Gastrocnemius medialis (tissue), 4 donors: ENCODE measurements at regions not wholly inside any gene's neighbourhood (a gene's known extent, or its start where the extent isn't known, plus 50 kb on each side); places are given as distances from the start of the nearest gene placed in this dataset.

Experiments used
- ATAC-seq, 2 donors: fragments of 150-250 bp; one replicate each; pipeline ENCODE4 v1.9.1; 2016
- DNase-seq, 2 donors: peaks; one replicate each; pipeline ENCODE4 v3.0.0-alpha.2; 2019
- H3K27ac ChIP-seq, 4 donors: fragments of 200-600 bp; sonication (generic); 1 replicate in 1 of 4; 2 replicates in 3 of 4; pipeline ENCODE4 v1.5.1; 2016 to 2018; ENCODE audit warnings: mild to moderate bottlenecking in 2 of 4, moderate library complexity in 1 of 4
- H3K27me3 ChIP-seq, 3 donors: fragments of 200-600 bp; sonication (generic) in 2 of 3; 1 replicate in 1 of 3; 2 replicates in 2 of 3; pipeline versions ENCODE4 v1.5.1 to v1.6.0; 2016 to 2019; ENCODE audit warnings: mild to moderate bottlenecking in 1 of 3, moderate library complexity in 1 of 3
- H3K36me3 ChIP-seq, 2 donors: fragments of 200-600 bp; sonication (generic) in 1 of 2; one replicate each; pipeline ENCODE4 v1.5.1; 2017 to 2018
- H3K4me1 ChIP-seq, 2 donors: fragments of 200-600 bp; sonication (generic) in 1 of 2; one replicate each; pipeline ENCODE4 v1.5.1; 2016 to 2017; ENCODE audit warnings: mild to moderate bottlenecking in 2 of 2
- H3K4me3 ChIP-seq, 4 donors: fragments of 200-600 bp; sonication (generic) in 3 of 4; 1 replicate in 1 of 4; 2 replicates in 3 of 4; pipeline ENCODE4 v1.5.1; 2016 to 2019; ENCODE audit warnings: mild to moderate bottlenecking in 2 of 4
- H3K9me3 ChIP-seq, 3 donors: fragments of 200-600 bp; sonication (generic) in 2 of 3; 1 replicate in 1 of 3; 2 replicates in 2 of 3; pipeline ENCODE4 v1.5.1; 2016 to 2019
- POLR2A ChIP-seq, 2 donors: fragments of 450-650 bp; IDR thresholded peaks; one replicate each; pipeline ENCODE4 v1.6.1; 2017; ENCODE audit warnings: antibody characterized with exemption in 2 of 2, mild to moderate bottlenecking in 2 of 2, moderate library complexity in 2 of 2
- in situ Hi-C, 4 donors: fragments of 200-750 bp; cut with MboI; loops; one replicate each; pipeline versions ENCODE4 v1.15.0 to v1.8.0; 2017; ENCODE audit warnings: low sequenced_read_pairs in 4 of 4
- intact Hi-C: fragments of 100-400 bp; cut with DNase I; formaldehyde crosslinking; loops from one replicate; pipeline ENCODE4 v1.15.1; 2023; ENCODE audit warnings: low total_unique reads
- TF ChIP-seq, protein P1 (sequence below), 5 experiments: fragments of 450-650 bp in 3 of 5; fragments of 200-600 bp in 2 of 5; sonication (generic) in 2 of 5; IDR thresholded peaks in 4 of 5; conservative IDR thresholded peaks in 1 of 5; 1 replicate in 4 of 5; 2 replicates in 1 of 5; pipeline ENCODE4 v1.5.1; 2016 to 2019; ENCODE audit warnings: antibody characterized with exemption in 5 of 5, mild to moderate bottlenecking in 3 of 5, moderate library complexity in 3 of 5

DNA sequence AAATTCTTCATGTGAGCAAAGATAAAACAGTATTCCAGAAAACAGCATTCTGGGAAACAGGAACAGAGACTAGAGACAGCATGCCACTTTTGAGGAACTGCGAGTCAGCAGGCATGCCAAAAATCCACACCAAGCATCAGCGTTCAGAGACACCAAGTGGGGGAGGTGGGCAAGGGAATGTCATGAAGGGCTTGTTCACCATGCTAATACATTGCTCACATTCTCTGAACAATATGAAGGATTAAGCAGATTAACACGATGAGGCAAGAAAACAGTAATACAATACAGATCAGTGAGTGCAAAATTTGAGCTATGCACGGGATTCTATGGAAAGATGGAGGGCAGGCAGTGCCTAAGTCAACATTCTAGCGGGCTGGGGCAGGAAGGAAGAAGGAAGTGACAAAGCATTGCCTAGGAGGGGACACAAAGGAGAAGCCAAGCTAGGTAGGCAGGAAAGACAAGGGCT is 278.3 kb downstream of the FBXW7 start:
- in situ Hi-C loops = no loop called here
- DNase-seq = no peak
- H3K27me3 ChIP-seq = no peaks in the 10 kb centered on the region
- TF ChIP-seq, protein P1, sequence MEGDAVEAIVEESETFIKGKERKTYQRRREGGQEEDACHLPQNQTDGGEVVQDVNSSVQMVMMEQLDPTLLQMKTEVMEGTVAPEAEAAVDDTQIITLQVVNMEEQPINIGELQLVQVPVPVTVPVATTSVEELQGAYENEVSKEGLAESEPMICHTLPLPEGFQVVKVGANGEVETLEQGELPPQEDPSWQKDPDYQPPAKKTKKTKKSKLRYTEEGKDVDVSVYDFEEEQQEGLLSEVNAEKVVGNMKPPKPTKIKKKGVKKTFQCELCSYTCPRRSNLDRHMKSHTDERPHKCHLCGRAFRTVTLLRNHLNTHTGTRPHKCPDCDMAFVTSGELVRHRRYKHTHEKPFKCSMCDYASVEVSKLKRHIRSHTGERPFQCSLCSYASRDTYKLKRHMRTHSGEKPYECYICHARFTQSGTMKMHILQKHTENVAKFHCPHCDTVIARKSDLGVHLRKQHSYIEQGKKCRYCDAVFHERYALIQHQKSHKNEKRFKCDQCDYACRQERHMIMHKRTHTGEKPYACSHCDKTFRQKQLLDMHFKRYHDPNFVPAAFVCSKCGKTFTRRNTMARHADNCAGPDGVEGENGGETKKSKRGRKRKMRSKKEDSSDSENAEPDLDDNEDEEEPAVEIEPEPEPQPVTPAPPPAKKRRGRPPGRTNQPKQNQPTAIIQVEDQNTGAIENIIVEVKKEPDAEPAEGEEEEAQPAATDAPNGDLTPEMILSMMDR (IDR thresholded peaks at IDR 0.05 in 4 of 5, conservative IDR thresholded peaks at IDR 0.05 in 1 of 5) = no peak
- no peak for TF ChIP-seq POLR2A (IDR thresholded peaks at IDR 0.05)
- H3K9me3 ChIP-seq = peaks cover 0 to 8% (median 0%) of the 10 kb centered on the region in 3 donors
- no peaks in the 10 kb centered on the region for H3K4me1 ChIP-seq
- no peaks in the 10 kb centered on the region for H3K36me3 ChIP-seq
- no peak overlapping the region for H3K4me3 ChIP-seq
- intact Hi-C loops = no loop called here
- ATAC-seq = no peak
- no peak overlapping the region for H3K27ac ChIP-seq

DNA sequence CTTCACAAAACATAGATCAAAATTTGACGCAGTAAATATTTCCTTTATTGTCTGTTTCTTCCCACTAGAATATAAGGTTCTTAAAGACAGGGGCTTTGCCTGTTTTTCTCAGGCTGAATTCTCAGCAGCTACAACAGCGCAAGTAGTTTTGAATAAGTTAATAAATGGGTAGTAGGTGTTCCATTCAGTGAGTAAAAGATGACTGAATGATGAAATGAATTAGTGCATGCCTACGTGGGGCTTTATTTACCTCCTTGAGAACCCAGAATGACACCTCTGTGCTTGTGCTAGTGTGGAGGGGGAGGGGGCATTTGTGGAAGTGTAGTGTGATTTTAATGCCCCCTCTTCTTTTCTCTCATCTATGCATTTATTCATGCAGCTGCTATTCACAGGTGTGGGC is 278.9 kb downstream of the FBXW7 start:
- Histone ChIP-seq H3K27me3 (no peaks in the 10 kb centered on the region), H3K36me3 (no peaks in the 10 kb centered on the region), H3K4me3 (no peak overlapping the region), H3K27ac (no peak overlapping the region), H3K9me3 (peaks cover 0 to 8% (median 0%) of the 10 kb centered on the region in 3 donors), H3K4me1 (no peaks in the 10 kb centered on the region)
- no peak for DNase-seq
- TF ChIP-seq POLR2A (IDR thresholded peaks at IDR 0.05) = no peak
- TF ChIP-seq, protein P1 (IDR thresholded peaks at IDR 0.05 in 4 of 5, conservative IDR thresholded peaks at IDR 0.05 in 1 of 5) = no peak
- intact Hi-C loops (no loop called here), in situ Hi-C loops (no loop called here)
- ATAC-seq = no peak

DNA sequence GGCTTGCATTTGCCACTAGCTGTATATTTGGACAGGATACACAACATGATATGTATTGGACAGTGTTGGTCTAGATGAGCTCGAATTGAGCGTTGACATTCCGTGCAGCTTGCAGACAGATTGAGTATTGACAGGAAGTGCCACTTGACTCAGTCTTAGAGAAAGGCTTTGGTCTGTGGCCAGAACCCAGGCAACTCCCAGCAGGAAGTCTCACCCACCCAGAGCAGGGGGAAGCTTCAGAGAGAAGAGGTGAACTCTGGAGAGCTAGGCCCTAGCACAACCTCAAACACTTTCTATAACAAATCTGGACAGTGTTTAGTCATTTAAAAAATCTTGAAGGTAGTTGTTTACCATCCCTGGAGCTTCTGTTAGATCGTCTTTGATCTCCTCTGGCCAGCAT is 280.5 kb downstream of the FBXW7 start:
- Histone ChIP-seq H3K9me3 (peaks cover 0 to 6% (median 0%) of the 10 kb centered on the region in 3 donors), H3K27me3 (no peaks in the 10 kb centered on the region), H3K4me3 (no peak overlapping the region), H3K4me1 (no peaks in the 10 kb centered on the region), H3K27ac (no peak overlapping the region), H3K36me3 (no peaks in the 10 kb centered on the region)
- DNase-seq (peak in 1 of 2 donors; percentile 21), ATAC-seq (no peak)
- in situ Hi-C loops (no loop called here), intact Hi-C loops (no loop called here)
- TF ChIP-seq, protein P1 (IDR thresholded peaks at IDR 0.05 in 4 of 5, conservative IDR thresholded peaks at IDR 0.05 in 1 of 5) = no peak
- TF ChIP-seq POLR2A (IDR thresholded peaks at IDR 0.05) = no peak

DNA sequence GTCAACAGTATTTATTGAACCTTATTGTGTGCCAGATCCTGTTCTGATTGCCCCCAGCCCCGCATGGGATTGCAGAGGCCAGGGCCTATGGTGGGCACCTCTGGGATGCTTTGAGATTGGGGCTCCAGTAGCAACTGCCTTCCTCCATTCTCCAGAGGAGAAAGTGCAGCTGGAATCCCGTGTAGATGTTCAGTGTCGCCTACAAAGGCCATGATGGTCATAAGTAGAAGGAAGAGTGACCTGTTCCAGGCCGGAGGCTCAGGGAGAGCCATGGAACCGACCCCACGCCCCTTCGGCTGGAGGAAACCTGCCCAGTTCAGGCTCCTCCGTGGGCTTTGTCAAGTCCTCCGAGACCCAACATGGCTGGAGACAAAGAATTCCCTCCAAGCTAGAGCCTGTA is 287.5 kb downstream of the FBXW7 start:
- ATAC-seq = no peak
- in situ Hi-C loops (no loop called here), intact Hi-C loops (no loop called here)
- H3K9me3 ChIP-seq = no peaks in the 10 kb centered on the region
- TF ChIP-seq, protein P1 (IDR thresholded peaks at IDR 0.05 in 4 of 5, conservative IDR thresholded peaks at IDR 0.05 in 1 of 5) = no peak
- no peak for TF ChIP-seq POLR2A (IDR thresholded peaks at IDR 0.05)
- H3K27me3 ChIP-seq = no peaks in the 10 kb centered on the region
- no peaks in the 10 kb centered on the region for H3K36me3 ChIP-seq
- no peak overlapping the region for H3K27ac ChIP-seq
- no peaks in the 10 kb centered on the region for H3K4me1 ChIP-seq
- no peak for DNase-seq
- H3K4me3 ChIP-seq = no peak overlapping the region
